GM18511 (cell line): ENCODE measurements at regions not wholly inside any gene's neighbourhood (a gene's known extent, or its start where the extent isn't known, plus 50 kb on each side); places are given as distances from the start of the nearest gene placed in this dataset.

ENCODE experiments used
- ATAC-seq: cut with Tn5 transposase; IDR thresholded peaks from one replicate; pipeline ENCODE4 v1.9.1; 2021; ENCODE audit warnings: mild to moderate bottlenecking, moderate library complexity; ENCODE audit not compliant: unreplicated experiment

GRCh38 chr10:125222515-125223308 is 62.3 kb upstream of the CTBP2 start:
- no peak for ATAC-seq

GRCh38 chr10:125221716-125222115 is 61.4 kb upstream of the CTBP2 start:
- no peak for ATAC-seq

- ATAC-seq: no peak
Observed at GRCh38 chr10:125219776-125220175, 59.4 kb upstream of the CTBP2 start.

GRCh38 chr10:125218967-125219366 is 58.6 kb upstream of the CTBP2 start:
- no peak for ATAC-seq

GRCh38 chr10:125217990-125218675 is 57.8 kb upstream of the CTBP2 start:
- no peak for ATAC-seq

- ATAC-seq: no peak
Observed at GRCh38 chr10:125216861-125217260, 56.5 kb upstream of the CTBP2 start.

GRCh38 chr10:125216309-125216708 is 55.9 kb upstream of the CTBP2 start:
- ATAC-seq: no peak

- no peak for ATAC-seq
Observed at GRCh38 chr10:125214283-125214570, 53.9 kb upstream of the CTBP2 start.

- no peak for ATAC-seq
Observed at GRCh38 chr10:125213541-125214282, 53.3 kb upstream of the CTBP2 start.

- ATAC-seq: no peak
Observed at GRCh38 chr10:125212150-125212809, 51.9 kb upstream of the CTBP2 start.
